ENCODE measurements at regions not wholly inside any gene's neighbourhood (a gene's known extent, or its start where the extent isn't known, plus 50 kb on each side); places are given as distances from the start of the nearest gene placed in this dataset.

- TF ChIP-seq POLR2A (IDR thresholded peaks at IDR 0.05) (no peak), CTCF (IDR thresholded peaks at IDR 0.05) (no peak)
These were observed 385.2 kb downstream of the GPAT3 start for GRCh38 chr4:83921124-83921523.

All from testis (tissue), 2 donors.